Fibroblast of the aortic adventitia (primary cell): ENCODE measurements at regions not wholly inside any gene's neighbourhood (a gene's known extent, or its start where the extent isn't known, plus 50 kb on each side); places are given as distances from the start of the nearest gene placed in this dataset.

Experiments used
- DNase-seq: peaks from one replicate; pipeline ENCODE4 v3.0.0-alpha.2; 2010; ENCODE audit warnings: low read depth
- H3K4me3 ChIP-seq: 2 replicates; pipeline ENCODE4 v1.5.1; 2011; ENCODE audit warnings: low read depth, mild to moderate bottlenecking, control low read depth, low read length, moderate library complexity
- CTCF ChIP-seq: IDR thresholded peaks from 2 replicates; pipeline ENCODE4 v1.5.1; 2011; ENCODE audit warnings: mild to moderate bottlenecking, low read length, control low read depth, inconsistent platforms; ENCODE audit not compliant: insufficient read depth

DNA sequence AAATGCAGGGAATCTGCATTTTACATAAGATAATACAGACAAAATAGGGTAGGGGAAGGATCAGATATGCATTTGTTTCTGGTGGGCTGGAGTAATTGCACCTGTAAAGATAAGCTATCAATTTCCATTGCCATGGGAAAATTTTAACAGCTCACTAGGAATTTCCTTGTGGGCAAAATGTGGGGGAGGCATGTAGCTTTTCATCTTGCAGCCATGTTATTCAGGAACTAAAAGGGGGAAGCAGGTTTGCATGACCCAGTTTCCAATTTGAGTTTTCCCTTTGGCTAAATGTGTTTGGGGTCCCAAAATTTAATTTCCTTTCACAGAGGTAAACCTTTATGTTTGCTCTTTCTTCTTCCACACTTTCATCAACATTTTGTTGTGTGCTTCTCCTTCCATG, 624.4 kb downstream of the NYAP2 start:
- no peak for DNase-seq
- no peak for TF ChIP-seq CTCF
- no peak overlapping the region for H3K4me3 ChIP-seq

- no peak for TF ChIP-seq CTCF
- DNase-seq: no peak
These were observed 623.9 kb downstream of the NYAP2 start for GRCh38 chr2:226023383-226023782.

GRCh38 chr2:226020956-226021355, 621.4 kb downstream of the NYAP2 start:
- TF ChIP-seq CTCF: no peak
- DNase-seq: no peak
- H3K4me3 ChIP-seq: no peak overlapping the region

More at GRCh38 chr2:226023383-226023782, 623.9 kb downstream of the NYAP2 start:
- H3K4me3 ChIP-seq: no peak overlapping the region

DNA sequence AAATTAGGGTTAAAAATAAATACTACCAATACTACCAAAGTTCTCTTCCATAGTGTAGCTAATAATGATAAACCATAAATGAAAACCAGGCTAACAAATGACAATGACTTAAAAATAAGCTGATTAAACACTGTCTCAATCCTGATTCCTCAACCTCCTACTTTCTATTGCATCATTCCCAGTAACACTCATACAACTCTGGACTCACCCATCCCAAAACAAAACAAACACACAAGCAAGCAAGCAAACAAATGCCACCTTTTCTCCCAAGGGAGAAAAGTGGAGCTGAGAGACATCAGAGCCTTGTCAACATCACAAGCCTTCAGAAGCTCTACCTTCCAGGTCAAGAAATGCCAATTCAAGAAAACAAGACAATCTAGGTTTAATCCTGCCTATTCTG, 620.7 kb downstream of the NYAP2 start:
- H3K4me3 ChIP-seq: no peak overlapping the region
- no peak for DNase-seq
- TF ChIP-seq CTCF: no peak

- DNase-seq: no peak
These were observed 619.1 kb downstream of the NYAP2 start for GRCh38 chr2:226018641-226019040.

DNA sequence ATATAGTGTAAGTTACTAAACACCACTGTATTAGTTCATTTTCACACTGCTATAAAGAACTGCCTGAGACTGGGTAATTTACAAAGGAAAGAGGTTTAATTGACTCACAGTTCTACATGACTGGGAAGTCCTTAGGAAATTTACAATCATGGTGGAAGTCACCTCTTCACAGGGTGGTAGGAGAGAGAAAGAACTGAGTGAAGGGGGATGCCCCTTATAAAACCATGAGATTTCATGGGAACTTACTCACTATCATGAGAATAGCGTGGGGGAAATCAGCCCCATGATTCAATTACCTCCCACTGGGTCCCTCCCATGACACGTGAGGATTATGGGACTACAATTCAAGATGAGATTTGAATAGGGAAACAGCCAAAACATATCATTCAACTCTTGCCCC, 618.0 kb downstream of the NYAP2 start:
- TF ChIP-seq CTCF: no peak
- no peak overlapping the region for H3K4me3 ChIP-seq
- DNase-seq: no peak

More at GRCh38 chr2:226018641-226019040, 619.1 kb downstream of the NYAP2 start:
- no peak overlapping the region for H3K4me3 ChIP-seq
- TF ChIP-seq CTCF: no peak

GRCh38 chr2:226017107-226017506, 617.6 kb downstream of the NYAP2 start:
- TF ChIP-seq CTCF: no peak
- no peak for DNase-seq
- no peak overlapping the region for H3K4me3 ChIP-seq
